H9 (cell line): ENCODE measurements at regions not wholly inside any gene's neighbourhood (a gene's known extent, or its start where the extent isn't known, plus 50 kb on each side); places are given as distances from the start of the nearest gene placed in this dataset.

ENCODE experiments used
- DNase-seq: peaks from one replicate; pipeline ENCODE4 v3.0.0-alpha.2; 2017
- H2AFZ ChIP-seq: one replicate; pipeline ENCODE4 v1.6.1; 2013; ENCODE audit warnings: mild to moderate bottlenecking, low read length, control low read depth, moderate library complexity
- H2AK5ac ChIP-seq: 2 replicates; pipeline ENCODE4 v1.6.1; 2013; ENCODE audit warnings: low read length, control low read depth, mixed read lengths; ENCODE audit not compliant: insufficient read length
- H2BK120ac ChIP-seq: one replicate; pipeline ENCODE4 v1.6.1; 2013; ENCODE audit warnings: low read depth, mild to moderate bottlenecking, low read length, control low read depth, inconsistent platforms; ENCODE audit not compliant: poor library complexity, severe bottlenecking
- H2BK12ac ChIP-seq: 2 replicates; pipeline ENCODE4 v1.6.1; 2013; ENCODE audit warnings: low read length, control low read depth, mixed read lengths, low read depth; ENCODE audit not compliant: insufficient read length
- H2BK15ac ChIP-seq: 2 replicates; pipeline ENCODE4 v1.6.1; 2013; ENCODE audit warnings: low read depth, low read length, control low read depth
- H2BK20ac ChIP-seq: one replicate; pipeline ENCODE4 v1.6.1; 2013; ENCODE audit warnings: low read depth, mild to moderate bottlenecking, low read length, control low read depth, inconsistent platforms; ENCODE audit not compliant: poor library complexity, severe bottlenecking
- H2BK5ac ChIP-seq: 2 replicates; pipeline ENCODE4 v1.6.1; 2013; ENCODE audit warnings: low read length, control low read depth, mixed read lengths; ENCODE audit not compliant: insufficient read length
- H3K14ac ChIP-seq: 2 replicates; pipeline ENCODE4 v1.6.1; 2013; ENCODE audit warnings: low read length, control low read depth; ENCODE audit not compliant: insufficient read depth
- H3K18ac ChIP-seq: 2 replicates; pipeline ENCODE4 v1.6.1; 2013; ENCODE audit warnings: low read depth, mild to moderate bottlenecking, mixed read lengths, low read length, control low read depth; ENCODE audit not compliant: insufficient read length
- H3K23ac ChIP-seq: 2 replicates; pipeline ENCODE4 v1.6.1; 2013; ENCODE audit warnings: low read length, control low read depth, mixed read lengths, low read depth; ENCODE audit not compliant: insufficient read length
- H3K23me2 ChIP-seq: 2 replicates; pipeline ENCODE4 v1.6.1; 2013; ENCODE audit warnings: low read depth, mild to moderate bottlenecking, mixed read lengths, low read length, control low read depth; ENCODE audit not compliant: insufficient read length, poor library complexity, severe bottlenecking
- H3K27ac ChIP-seq: 2 replicates; pipeline ENCODE4 v1.5.1; 2013; ENCODE audit warnings: low read length, control low read depth, mixed read lengths, low read depth; ENCODE audit not compliant: insufficient read length
- H3K27me3 ChIP-seq: 2 replicates; pipeline ENCODE4 v1.6.1; 2013; ENCODE audit warnings: low read length, control low read depth, inconsistent platforms; ENCODE audit not compliant: insufficient read depth
- H3K4ac ChIP-seq: 2 replicates; pipeline ENCODE4 v1.6.1; 2013; ENCODE audit warnings: low read depth, mild to moderate bottlenecking, control low read depth, inconsistent platforms, low read length, moderate library complexity
- H3K4me1 ChIP-seq: 2 replicates; pipeline ENCODE4 v1.6.1; 2013; ENCODE audit warnings: low read length, control low read depth, inconsistent platforms; ENCODE audit not compliant: insufficient read depth
- H3K4me2 ChIP-seq: 2 replicates; pipeline ENCODE4 v1.6.1; 2013; ENCODE audit warnings: low read length, control low read depth, mixed read lengths; ENCODE audit not compliant: insufficient read length, insufficient read depth
- H3K56ac ChIP-seq: 2 replicates; pipeline ENCODE4 v1.6.1; 2013; ENCODE audit warnings: low read depth, mild to moderate bottlenecking, mixed read lengths, low read length, control low read depth; ENCODE audit not compliant: insufficient read length
- H3K79me1 ChIP-seq: 2 replicates; pipeline ENCODE4 v1.6.1; 2013; ENCODE audit warnings: low read depth, mild to moderate bottlenecking, moderate library complexity, low read length, control low read depth, inconsistent platforms; ENCODE audit not compliant: insufficient read depth, poor library complexity, severe bottlenecking
- H3K79me2 ChIP-seq: 2 replicates; pipeline ENCODE4 v1.6.1; 2013; ENCODE audit warnings: low read length, control low read depth, inconsistent platforms; ENCODE audit not compliant: insufficient read depth
- H3K9ac ChIP-seq: 2 replicates; pipeline ENCODE4 v1.6.1; 2013; ENCODE audit warnings: low read length, control low read depth, mixed read lengths; ENCODE audit not compliant: insufficient read length; ENCODE audit errors: extremely low read depth
- H3K9me3 ChIP-seq: one replicate; pipeline ENCODE4 v1.6.1; 2013; ENCODE audit warnings: low read depth, low read length, inconsistent platforms; ENCODE audit not compliant: control insufficient read depth
- H3T11ph ChIP-seq: one replicate; pipeline ENCODE4 v1.6.1; 2013; ENCODE audit warnings: mild to moderate bottlenecking, low read length, control low read depth, inconsistent platforms
- H4K20me1 ChIP-seq: one replicate; pipeline ENCODE4 v1.6.1; 2013; ENCODE audit not compliant: control insufficient read depth, insufficient read length, insufficient read depth
- H4K5ac ChIP-seq: 2 replicates; pipeline ENCODE4 v1.6.1; 2013; ENCODE audit warnings: low read depth, mild to moderate bottlenecking, mixed read lengths, low read length, control low read depth; ENCODE audit not compliant: insufficient read length
- H4K8ac ChIP-seq: replicated peaks from 2 replicates; pipeline ENCODE4 v1.6.1; 2013; ENCODE audit warnings: low read length, control low read depth, mixed read lengths, low read depth; ENCODE audit not compliant: insufficient read length
- H4K91ac ChIP-seq: 2 replicates; pipeline ENCODE4 v1.6.1; 2013; ENCODE audit warnings: low read depth, mild to moderate bottlenecking, moderate library complexity, mixed read lengths, low read length, control low read depth; ENCODE audit not compliant: insufficient read length
- H3K27ac Mint-ChIP-seq, 3 experiments: 2 replicates in 2 of 3; 3 replicates in 1 of 3; pipeline ENCODE4 v1.8.0; 2020 to 2021; ENCODE audit warnings: mixed read lengths in 3 of 3, mild to moderate bottlenecking in 1 of 3, moderate library complexity in 1 of 3
- H3K27me3 Mint-ChIP-seq: 2 replicates; pipeline ENCODE4 v1.8.0; 2021; ENCODE audit warnings: low read depth, mild to moderate bottlenecking, moderate library complexity, mixed read lengths
- H3K36me3 Mint-ChIP-seq, 3 experiments: 2 replicates in 2 of 3; 3 replicates in 1 of 3; pipeline ENCODE4 v1.8.0; 2020 to 2021; ENCODE audit warnings: low read depth in 3 of 3, mixed read lengths in 3 of 3; ENCODE audit not compliant: insufficient read depth in 1 of 3
- H3K4me1 Mint-ChIP-seq, 2 experiments: 2 replicates each; pipeline ENCODE4 v1.8.0; 2020; ENCODE audit warnings: mixed read lengths in 2 of 2
- H3K4me3 Mint-ChIP-seq, 2 experiments: 2 replicates in 1 of 2; 3 replicates in 1 of 2; pipeline ENCODE4 v1.8.0; 2020 to 2021; ENCODE audit warnings: mild to moderate bottlenecking in 2 of 2, mixed read lengths in 2 of 2, moderate library complexity in 1 of 2
- H3K9me3 Mint-ChIP-seq, 2 experiments: 2 replicates in 1 of 2; 3 replicates in 1 of 2; pipeline ENCODE4 v1.8.0; 2020; ENCODE audit warnings: mild to moderate bottlenecking in 2 of 2, mixed read lengths in 2 of 2, moderate library complexity in 1 of 2
- CTCF ChIP-seq: fragments of 200-600 bp; sonication (generic); conservative IDR thresholded peaks from 3 replicates; pipeline ENCODE4 v1.8.0; 2021; ENCODE audit warnings: antibody characterized with exemption, mild to moderate bottlenecking

DNA sequence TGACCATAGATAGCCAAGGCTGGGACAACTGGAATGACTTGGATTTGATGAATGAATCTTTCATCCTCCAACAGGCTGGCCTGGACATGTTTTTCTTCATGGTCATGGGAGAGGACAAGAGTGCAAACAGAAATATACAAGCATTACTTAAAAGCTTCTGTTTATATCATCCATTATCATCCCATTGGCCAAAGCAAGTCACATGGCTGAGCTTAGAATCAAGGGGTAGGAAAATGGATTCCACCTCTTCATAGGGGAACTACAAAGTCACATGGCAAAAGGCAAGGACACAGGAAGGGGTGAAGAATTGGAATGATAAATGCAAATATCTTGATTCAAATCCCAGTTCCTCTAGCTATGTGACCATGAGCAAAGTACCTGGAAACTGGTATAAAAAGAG is 90.2 kb upstream of the BARHL2 start:
- Histone ChIP-seq H3K27me3 (peaks cover 36% of the 10 kb centered on the region), H3K4me1 (peaks cover 6% of the 10 kb centered on the region; the same call in 1 of the 2 replicates), H2BK5ac (no peak overlapping the region), H3K23me2 (no peaks in the 10 kb centered on the region), H2AK5ac (no peak overlapping the region), H2BK120ac (no peak overlapping the region), H4K8ac (no peak overlapping the region), H3K4ac (no peak overlapping the region), H3K27ac (no peak overlapping the region), H3K18ac (no peak overlapping the region), H3K79me1 (no peaks in the 10 kb centered on the region), H3K4me2 (no peak overlapping the region), H3K14ac (no peak overlapping the region), H4K91ac (no peak overlapping the region), H3K9me3 (no peaks in the 10 kb centered on the region), H3K23ac (no peak overlapping the region), H3K79me2 (no peaks in the 10 kb centered on the region), H4K5ac (no peak overlapping the region), H4K20me1 (no peaks in the 10 kb centered on the region), H3K9ac (no peak overlapping the region), H2BK15ac (no peak overlapping the region), H2AFZ (no peak overlapping the region), H3T11ph (no peak overlapping the region), H2BK20ac (no peak overlapping the region), H2BK12ac (no peak overlapping the region), H3K56ac (no peak overlapping the region)
- H3K4me3 Mint-ChIP-seq: no peak overlapping the region
- H3K27me3 Mint-ChIP-seq: peaks cover 88% of the 10 kb centered on the region
- peaks cover 19 to 23% of the 10 kb centered on the region in 2 experiments for H3K4me1 Mint-ChIP-seq
- peaks cover 0 to 2% of the 10 kb centered on the region in 2 experiments; a peak in 2 of 5 replicates for H3K9me3 Mint-ChIP-seq
- no peak for TF ChIP-seq CTCF
- DNase-seq: no peak
- H3K27ac Mint-ChIP-seq: no peak overlapping the region
- no peaks in the 10 kb centered on the region; a peak in 1 of 7 replicates for H3K36me3 Mint-ChIP-seq
